HL-60 (cell line): ENCODE measurements at regions not wholly inside any gene's neighbourhood (a gene's known extent, or its start where the extent isn't known, plus 50 kb on each side); places are given as distances from the start of the nearest gene placed in this dataset.

Experiments used
- DNase-seq, 2 experiments: peaks; one replicate each; pipeline ENCODE4 v3.0.0-alpha.2; 2010 to 2020; ENCODE audit warnings: low read depth in 1 of 2, low spot score in 1 of 2
- H3K27ac ChIP-seq: fragments of 250-450 bp; sonication (Bioruptor Pico); replicated peaks from 2 replicates; pipeline ENCODE4 v1.5.1; 2020; ENCODE audit warnings: mild to moderate bottlenecking, moderate library complexity
- H3K27me3 ChIP-seq: fragments of 250-450 bp; sonication (Bioruptor Pico); 2 replicates; pipeline ENCODE4 v1.5.1; 2021; ENCODE audit warnings: mild to moderate bottlenecking, moderate library complexity; ENCODE audit not compliant: insufficient read depth, poor library complexity, severe bottlenecking
- H3K4me3 ChIP-seq: replicated peaks from 2 replicates; pipeline ENCODE4 v1.5.1; 2011; ENCODE audit warnings: mild to moderate bottlenecking, control low read depth, low read length; ENCODE audit not compliant: insufficient read depth
- GABPA ChIP-seq: IDR thresholded peaks from 2 replicates; pipeline ENCODE4 v1.6.1; 2012; ENCODE audit warnings: low read depth
- POLR2AphosphoS5 ChIP-seq: IDR thresholded peaks from 2 replicates; pipeline ENCODE4 v1.6.1; 2012; ENCODE audit warnings: low read depth
- SPI1 ChIP-seq: IDR thresholded peaks from 2 replicates; pipeline ENCODE4 v1.6.1; 2012; ENCODE audit warnings: low read depth, mild to moderate bottlenecking, borderline replicate concordance
- TF ChIP-seq, protein P1 (sequence below): IDR thresholded peaks from one replicate; pipeline ENCODE4 v1.5.1; 2011; ENCODE audit warnings: low read length, control low read depth, inconsistent platforms; ENCODE audit not compliant: insufficient read depth
- TF ChIP-seq, protein P2 (sequence below): IDR thresholded peaks from 2 replicates; pipeline ENCODE4 v1.6.1; 2012; ENCODE audit warnings: low read depth; ENCODE audit not compliant: insufficient replicate concordance

DNA sequence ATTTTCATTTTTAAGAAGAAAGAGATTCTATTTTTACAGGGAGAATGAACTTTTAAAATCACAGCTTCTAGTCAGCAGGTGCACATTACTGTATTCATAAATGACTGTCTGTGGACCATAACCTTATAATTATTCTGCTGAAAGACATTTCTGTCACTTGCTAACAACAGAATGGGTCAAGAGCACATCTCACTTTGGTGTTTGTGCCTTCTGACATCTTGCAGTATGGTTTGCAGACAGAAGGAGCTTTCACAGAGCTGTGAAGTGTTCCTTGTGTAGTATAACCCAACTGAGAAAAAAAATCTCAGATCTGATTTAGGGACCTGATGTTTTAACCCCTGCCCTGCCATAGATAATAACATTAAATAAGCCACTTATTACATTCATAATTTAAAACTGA lies 131.4 kb upstream of the CTSO start:
- DNase-seq, result no peak
- Histone ChIP-seq H3K27me3 (no peaks in the 10 kb centered on the region), H3K27ac (no peak overlapping the region), H3K4me3 (no peak overlapping the region)
- TF ChIP-seq SPI1 (no peak), GABPA (no peak), POLR2AphosphoS5 (no peak)
- TF ChIP-seq, protein P1, sequence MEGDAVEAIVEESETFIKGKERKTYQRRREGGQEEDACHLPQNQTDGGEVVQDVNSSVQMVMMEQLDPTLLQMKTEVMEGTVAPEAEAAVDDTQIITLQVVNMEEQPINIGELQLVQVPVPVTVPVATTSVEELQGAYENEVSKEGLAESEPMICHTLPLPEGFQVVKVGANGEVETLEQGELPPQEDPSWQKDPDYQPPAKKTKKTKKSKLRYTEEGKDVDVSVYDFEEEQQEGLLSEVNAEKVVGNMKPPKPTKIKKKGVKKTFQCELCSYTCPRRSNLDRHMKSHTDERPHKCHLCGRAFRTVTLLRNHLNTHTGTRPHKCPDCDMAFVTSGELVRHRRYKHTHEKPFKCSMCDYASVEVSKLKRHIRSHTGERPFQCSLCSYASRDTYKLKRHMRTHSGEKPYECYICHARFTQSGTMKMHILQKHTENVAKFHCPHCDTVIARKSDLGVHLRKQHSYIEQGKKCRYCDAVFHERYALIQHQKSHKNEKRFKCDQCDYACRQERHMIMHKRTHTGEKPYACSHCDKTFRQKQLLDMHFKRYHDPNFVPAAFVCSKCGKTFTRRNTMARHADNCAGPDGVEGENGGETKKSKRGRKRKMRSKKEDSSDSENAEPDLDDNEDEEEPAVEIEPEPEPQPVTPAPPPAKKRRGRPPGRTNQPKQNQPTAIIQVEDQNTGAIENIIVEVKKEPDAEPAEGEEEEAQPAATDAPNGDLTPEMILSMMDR, result no peak
- TF ChIP-seq, protein P2, sequence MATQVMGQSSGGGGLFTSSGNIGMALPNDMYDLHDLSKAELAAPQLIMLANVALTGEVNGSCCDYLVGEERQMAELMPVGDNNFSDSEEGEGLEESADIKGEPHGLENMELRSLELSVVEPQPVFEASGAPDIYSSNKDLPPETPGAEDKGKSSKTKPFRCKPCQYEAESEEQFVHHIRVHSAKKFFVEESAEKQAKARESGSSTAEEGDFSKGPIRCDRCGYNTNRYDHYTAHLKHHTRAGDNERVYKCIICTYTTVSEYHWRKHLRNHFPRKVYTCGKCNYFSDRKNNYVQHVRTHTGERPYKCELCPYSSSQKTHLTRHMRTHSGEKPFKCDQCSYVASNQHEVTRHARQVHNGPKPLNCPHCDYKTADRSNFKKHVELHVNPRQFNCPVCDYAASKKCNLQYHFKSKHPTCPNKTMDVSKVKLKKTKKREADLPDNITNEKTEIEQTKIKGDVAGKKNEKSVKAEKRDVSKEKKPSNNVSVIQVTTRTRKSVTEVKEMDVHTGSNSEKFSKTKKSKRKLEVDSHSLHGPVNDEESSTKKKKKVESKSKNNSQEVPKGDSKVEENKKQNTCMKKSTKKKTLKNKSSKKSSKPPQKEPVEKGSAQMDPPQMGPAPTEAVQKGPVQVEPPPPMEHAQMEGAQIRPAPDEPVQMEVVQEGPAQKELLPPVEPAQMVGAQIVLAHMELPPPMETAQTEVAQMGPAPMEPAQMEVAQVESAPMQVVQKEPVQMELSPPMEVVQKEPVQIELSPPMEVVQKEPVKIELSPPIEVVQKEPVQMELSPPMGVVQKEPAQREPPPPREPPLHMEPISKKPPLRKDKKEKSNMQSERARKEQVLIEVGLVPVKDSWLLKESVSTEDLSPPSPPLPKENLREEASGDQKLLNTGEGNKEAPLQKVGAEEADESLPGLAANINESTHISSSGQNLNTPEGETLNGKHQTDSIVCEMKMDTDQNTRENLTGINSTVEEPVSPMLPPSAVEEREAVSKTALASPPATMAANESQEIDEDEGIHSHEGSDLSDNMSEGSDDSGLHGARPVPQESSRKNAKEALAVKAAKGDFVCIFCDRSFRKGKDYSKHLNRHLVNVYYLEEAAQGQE, result no peak

DNA sequence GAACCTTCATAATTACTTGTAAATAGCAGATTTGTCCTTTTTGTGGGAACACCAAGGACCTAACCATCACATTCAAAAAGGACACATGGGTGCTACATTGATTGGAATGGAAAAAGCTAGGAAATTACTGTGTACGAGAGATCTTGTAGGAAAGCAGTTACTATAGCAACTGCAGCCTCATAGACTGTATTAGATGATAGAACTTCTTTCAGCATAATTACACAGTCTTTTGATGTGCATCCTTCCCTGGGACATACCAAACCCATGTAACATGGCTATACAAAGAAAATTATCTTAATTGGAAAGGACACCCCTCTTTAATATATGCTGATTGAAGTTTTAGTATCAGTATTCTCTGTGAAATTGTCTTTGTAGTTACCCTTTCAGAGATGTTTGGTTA lies 130.7 kb upstream of the CTSO start:
- DNase-seq, result no peak
- TF ChIP-seq, protein P1, result no peak
- TF ChIP-seq SPI1 (no peak), POLR2AphosphoS5 (no peak), GABPA (no peak)
- TF ChIP-seq, protein P2, result no peak
- H3K27me3 ChIP-seq, result no peaks in the 10 kb centered on the region

DNA sequence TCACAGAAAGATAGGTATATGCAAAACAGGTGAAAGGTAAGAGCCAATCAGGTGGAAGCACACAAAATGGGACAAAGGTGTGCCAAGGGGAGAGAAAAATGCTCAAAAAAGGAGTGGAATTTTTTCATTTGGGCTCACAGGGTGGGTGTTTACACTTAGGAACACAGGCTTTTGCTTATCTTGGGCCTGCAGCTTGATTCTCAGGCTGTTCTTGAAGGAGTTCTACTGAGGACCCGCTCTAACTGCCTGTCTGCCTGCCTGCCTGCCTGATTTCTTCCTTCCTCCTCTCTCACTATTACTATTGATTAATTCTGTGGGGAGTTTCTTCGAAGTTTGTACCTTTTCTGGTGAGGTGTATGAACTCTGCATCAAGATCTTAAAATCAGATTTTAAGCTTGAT lies 120.3 kb upstream of the CTSO start:
- Histone ChIP-seq H3K27ac (no peak overlapping the region), H3K4me3 (no peak overlapping the region), H3K27me3 (no peaks in the 10 kb centered on the region)
- TF ChIP-seq GABPA (no peak), POLR2AphosphoS5 (no peak), SPI1 (no peak)
- TF ChIP-seq, protein P2, result no peak
- TF ChIP-seq, protein P1, result no peak
- no peak for DNase-seq

More for the DNA sequence above, 130.7 kb upstream of the CTSO start:
- no peak overlapping the region for H3K4me3 ChIP-seq
- H3K27ac ChIP-seq, result no peak overlapping the region
